ENCODE measurements at regions not wholly inside any gene's neighbourhood (a gene's known extent, or its start where the extent isn't known, plus 50 kb on each side); places are given as distances from the start of the nearest gene placed in this dataset.

DNA sequence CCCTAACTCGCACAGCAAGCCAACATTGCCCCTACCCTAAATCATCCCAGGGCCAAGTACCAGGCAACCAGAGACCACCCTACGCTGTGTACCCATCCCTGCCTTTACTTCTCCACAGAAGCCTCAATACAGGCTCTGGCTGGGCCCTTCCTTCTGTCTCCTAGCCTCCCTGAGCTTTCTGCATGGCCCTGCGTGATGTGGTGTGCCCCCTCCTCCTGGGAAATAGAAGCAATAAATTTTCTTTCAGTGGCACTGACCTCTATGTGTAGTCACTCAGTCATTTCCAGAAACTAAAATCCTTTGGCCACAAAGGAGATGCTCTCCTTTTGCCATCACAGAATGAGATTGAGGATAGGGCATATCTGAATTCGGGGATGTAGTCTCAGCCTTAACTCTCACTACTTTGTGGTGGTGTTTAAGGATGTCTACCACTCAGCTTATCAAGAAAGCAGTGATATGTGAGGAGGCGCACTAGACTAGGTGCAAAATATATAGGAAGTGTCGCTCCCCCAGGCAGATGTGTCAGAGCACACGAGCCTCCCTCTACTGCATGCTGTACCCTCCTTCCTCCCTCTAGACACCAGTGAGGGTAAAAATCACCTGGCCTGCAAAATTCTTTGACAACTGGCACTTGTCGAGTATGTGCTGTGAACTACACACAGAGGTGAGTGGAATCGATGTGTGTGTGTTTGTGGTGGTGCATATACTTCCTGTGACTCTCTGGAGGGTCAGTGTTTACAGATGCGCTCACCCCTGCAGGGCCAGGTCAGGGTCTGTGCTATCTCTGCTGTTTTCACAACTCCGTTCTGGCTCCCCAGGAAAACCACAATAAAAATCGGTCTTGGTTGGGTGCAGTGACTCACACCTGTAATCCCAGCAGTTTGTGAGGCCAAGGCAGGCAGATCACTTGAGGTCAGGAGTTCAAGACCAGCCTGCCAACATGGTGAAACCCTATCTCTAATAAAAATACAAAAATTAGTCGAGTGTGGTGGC, 825.9 kb upstream of the IGFBP3 start:
- Mint-ChIP-seq H3K4me3 (ENCODE audit: low read depth) (no peak overlapping the region), H3K27ac (no peak overlapping the region), H3K36me3 (ENCODE audit: low read depth) (no peaks in the 10 kb centered on the region), H3K9me3 (peaks cover 8% of the 10 kb centered on the region), H3K4me1 (ENCODE audit: low read depth) (no peaks in the 10 kb centered on the region), H3K27me3 (ENCODE audit: low read depth) (no peaks in the 10 kb centered on the region)
- intact Hi-C loops (cut with micrococcal nuclease): no loop called here
- no peak for DNase-seq (ENCODE audit: low spot score)

DNA sequence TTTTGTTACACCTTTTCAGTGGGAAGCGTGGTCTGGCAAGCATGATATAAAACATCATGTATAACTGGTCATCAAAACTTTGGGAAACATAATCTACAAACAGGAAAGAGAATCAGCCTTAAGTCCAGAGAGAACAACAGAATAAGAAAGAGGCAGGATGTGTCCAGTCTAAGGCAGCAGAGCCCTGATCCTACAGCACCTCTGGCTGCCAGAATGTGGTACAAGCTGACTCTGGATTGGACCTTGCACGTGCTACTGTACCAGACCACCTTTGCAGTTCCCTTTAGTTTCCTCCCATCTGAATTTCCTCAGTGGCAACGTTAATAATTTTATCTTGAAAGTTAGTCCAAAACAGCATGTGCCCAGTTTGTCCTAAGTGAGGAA, 824.6 kb upstream of the IGFBP3 start:
- no peak for DNase-seq (ENCODE audit: low spot score)
- no peaks in the 10 kb centered on the region for H3K27me3 Mint-ChIP-seq (ENCODE audit: low read depth)
- H3K9me3 Mint-ChIP-seq: peaks cover 8% of the 10 kb centered on the region
- no peak overlapping the region for H3K4me3 Mint-ChIP-seq (ENCODE audit: low read depth)
- H3K4me1 Mint-ChIP-seq (ENCODE audit: low read depth): no peaks in the 10 kb centered on the region
- no peaks in the 10 kb centered on the region for H3K36me3 Mint-ChIP-seq (ENCODE audit: low read depth)
- intact Hi-C loops (cut with micrococcal nuclease): no loop called here
- H3K27ac Mint-ChIP-seq: no peak overlapping the region

DNA sequence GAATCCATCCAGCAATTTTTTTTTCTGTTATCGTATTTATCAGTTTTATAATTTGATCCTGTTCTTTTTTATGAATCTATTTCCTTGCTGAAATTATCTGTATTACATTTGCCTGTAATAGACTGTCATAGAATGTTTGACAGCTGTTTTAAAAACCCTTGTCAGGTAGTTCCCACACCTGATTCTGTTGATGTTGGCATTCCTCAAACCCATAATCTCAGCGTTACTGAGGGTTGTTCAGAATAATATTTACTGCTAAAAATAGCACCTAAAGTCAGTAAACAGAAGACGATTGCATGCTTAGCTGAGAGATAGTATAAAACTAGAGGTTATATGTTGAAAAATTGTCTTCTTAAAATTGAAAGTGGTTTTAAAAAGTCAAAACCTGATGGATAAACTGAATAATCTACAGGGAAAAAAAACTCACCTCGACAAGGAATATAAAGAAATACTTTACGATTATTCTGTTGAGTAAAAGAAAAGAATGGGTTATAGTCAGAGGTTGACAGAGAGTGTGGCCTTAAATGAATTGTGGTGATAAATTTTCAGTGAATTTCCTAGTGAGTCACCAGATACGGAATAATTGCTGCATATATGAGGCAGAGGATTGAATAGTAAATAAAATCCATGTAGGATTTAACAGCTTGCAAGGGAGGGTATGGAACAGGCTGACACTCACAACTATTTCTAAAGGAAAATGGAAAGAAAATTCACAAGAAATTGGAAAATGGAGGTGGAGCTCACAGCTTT, 824.1 kb upstream of the IGFBP3 start:
- H3K36me3 Mint-ChIP-seq (ENCODE audit: low read depth): no peaks in the 10 kb centered on the region
- H3K27ac Mint-ChIP-seq: no peak overlapping the region
- no peak overlapping the region for H3K4me3 Mint-ChIP-seq (ENCODE audit: low read depth)
- no peak for DNase-seq (ENCODE audit: low spot score)
- no peaks in the 10 kb centered on the region for H3K27me3 Mint-ChIP-seq (ENCODE audit: low read depth)
- no peaks in the 10 kb centered on the region for H3K4me1 Mint-ChIP-seq (ENCODE audit: low read depth)
- intact Hi-C loops (cut with micrococcal nuclease): no loop called here
- peaks cover 8% of the 10 kb centered on the region for H3K9me3 Mint-ChIP-seq

DNA sequence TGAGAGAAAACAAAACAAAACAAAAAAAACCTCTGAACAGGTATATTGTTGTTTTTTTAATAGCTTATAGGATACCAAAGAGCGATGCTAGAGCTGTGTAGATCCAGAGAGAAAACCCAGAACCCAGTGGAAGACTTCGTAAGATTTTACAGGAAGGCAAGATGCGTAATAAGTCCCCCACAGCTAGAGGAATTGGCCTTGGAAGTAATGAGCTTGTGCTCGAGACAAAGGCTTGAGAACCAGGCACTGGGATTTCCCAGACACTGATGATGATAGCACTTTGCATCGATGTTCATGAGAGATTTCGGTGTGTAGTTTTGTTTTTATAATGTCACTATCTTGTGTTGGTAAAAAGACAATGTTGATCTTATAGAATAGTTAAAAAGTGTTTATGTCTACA, 821.5 kb upstream of the IGFBP3 start:
- Mint-ChIP-seq H3K4me1 (ENCODE audit: low read depth) (no peaks in the 10 kb centered on the region), H3K9me3 (peaks cover 8% of the 10 kb centered on the region), H3K27ac (no peak overlapping the region), H3K36me3 (ENCODE audit: low read depth) (no peaks in the 10 kb centered on the region), H3K4me3 (ENCODE audit: low read depth) (no peak overlapping the region), H3K27me3 (ENCODE audit: low read depth) (no peaks in the 10 kb centered on the region)
- no peak for DNase-seq (ENCODE audit: low spot score)
- intact Hi-C loops (cut with micrococcal nuclease): no loop called here

DNA sequence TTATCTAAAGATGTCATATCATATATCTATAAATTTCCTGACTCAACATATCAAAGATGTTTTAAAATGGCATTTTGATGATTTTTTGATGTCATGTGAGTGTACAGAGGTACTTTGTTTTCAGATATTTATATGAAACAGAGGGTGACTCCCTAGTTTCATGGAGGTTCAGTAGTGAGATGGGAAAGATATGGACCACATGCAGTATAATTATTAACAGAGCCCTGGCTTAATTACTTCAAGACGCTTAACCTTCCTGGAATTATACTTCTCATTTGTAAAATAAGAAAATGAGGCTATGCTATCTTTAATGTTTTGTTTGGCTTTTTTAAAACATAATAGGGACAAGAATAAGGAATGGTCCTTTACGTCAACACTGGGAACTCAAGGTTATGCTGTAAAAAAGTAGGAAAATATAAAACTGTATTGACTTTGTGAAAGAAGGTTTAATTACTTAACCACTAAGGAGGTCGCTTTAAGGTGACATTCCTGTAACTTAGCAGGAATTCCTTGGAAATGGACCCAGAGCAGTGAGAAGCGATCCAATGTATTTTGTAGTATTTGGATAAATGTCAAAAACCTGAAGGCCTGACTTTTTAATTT, 821.0 kb upstream of the IGFBP3 start:
- no peaks in the 10 kb centered on the region for H3K4me1 Mint-ChIP-seq (ENCODE audit: low read depth)
- no peaks in the 10 kb centered on the region for H3K36me3 Mint-ChIP-seq (ENCODE audit: low read depth)
- intact Hi-C loops (cut with micrococcal nuclease): no loop called here
- no peak for DNase-seq (ENCODE audit: low spot score)
- H3K9me3 Mint-ChIP-seq: peaks cover 8% of the 10 kb centered on the region
- no peak overlapping the region for H3K4me3 Mint-ChIP-seq (ENCODE audit: low read depth)
- H3K27ac Mint-ChIP-seq: no peak overlapping the region
- no peaks in the 10 kb centered on the region for H3K27me3 Mint-ChIP-seq (ENCODE audit: low read depth)

DNA sequence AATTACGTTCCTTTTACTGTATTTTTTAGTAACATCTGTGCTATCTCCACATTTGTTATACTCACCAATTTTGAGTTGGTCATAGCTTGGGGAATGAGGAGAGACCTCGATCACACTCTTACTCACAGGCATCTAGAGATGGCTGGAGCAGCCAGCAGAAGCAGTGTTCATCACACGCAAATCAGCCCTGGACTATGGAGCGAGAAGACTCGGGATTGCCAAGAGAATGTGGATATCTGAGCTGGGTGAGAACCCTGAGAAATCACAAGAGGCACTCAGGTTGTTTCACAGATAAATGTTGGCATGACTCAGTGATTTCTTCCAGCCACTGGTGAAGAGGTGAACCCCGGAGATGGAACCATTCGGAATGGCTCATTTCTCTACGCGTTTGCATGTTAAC, 820.1 kb upstream of the IGFBP3 start:
- H3K9me3 Mint-ChIP-seq: peaks cover 12% of the 10 kb centered on the region
- H3K4me3 Mint-ChIP-seq (ENCODE audit: low read depth): no peak overlapping the region
- DNase-seq (ENCODE audit: low spot score): no peak
- intact Hi-C loops (cut with micrococcal nuclease): no loop called here
- H3K4me1 Mint-ChIP-seq (ENCODE audit: low read depth): no peaks in the 10 kb centered on the region
- no peaks in the 10 kb centered on the region for H3K27me3 Mint-ChIP-seq (ENCODE audit: low read depth)
- H3K36me3 Mint-ChIP-seq (ENCODE audit: low read depth): no peaks in the 10 kb centered on the region
- H3K27ac Mint-ChIP-seq: no peak overlapping the region

DNA sequence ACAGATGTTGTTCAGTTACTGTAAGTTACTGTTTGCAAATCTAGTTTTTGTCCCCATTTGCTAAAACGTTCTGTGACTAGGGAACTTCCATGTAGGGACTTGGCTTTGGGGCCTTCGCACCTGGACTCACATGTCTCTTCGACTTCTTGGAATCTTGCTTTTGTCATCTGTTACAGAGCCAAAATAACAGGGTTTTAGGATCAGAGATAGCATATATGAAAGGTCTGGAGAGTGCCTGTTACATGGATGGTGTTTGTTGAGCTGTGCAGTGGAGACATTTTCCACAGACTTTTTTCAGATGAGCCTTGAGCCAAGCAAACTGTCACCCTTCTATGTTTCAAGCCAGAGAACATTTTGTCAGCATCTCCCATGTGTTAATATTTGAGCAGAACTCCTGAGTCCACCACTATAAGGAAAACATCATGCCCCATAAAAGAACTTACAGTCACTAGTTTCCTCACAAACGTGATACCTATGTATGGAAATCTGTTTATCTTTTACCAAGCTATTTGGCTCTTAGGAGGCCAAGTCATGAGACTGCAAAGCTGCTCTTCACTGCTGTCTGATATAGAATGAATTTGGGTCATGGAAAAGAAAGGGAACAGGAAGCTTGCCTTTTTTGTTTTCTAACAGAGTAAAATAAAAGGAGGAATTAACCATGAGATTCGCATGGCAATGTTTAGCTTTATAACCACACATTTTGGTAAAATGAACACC, 818.6 kb upstream of the IGFBP3 start:
- no peak overlapping the region for H3K27ac Mint-ChIP-seq
- H3K4me1 Mint-ChIP-seq (ENCODE audit: low read depth): no peaks in the 10 kb centered on the region
- H3K36me3 Mint-ChIP-seq (ENCODE audit: low read depth): no peaks in the 10 kb centered on the region
- no peaks in the 10 kb centered on the region for H3K27me3 Mint-ChIP-seq (ENCODE audit: low read depth)
- no peak overlapping the region for H3K4me3 Mint-ChIP-seq (ENCODE audit: low read depth)
- no peak for DNase-seq (ENCODE audit: low spot score)
- intact Hi-C loops (cut with micrococcal nuclease): no loop called here
- H3K9me3 Mint-ChIP-seq: peaks cover 16% of the 10 kb centered on the region

DNA sequence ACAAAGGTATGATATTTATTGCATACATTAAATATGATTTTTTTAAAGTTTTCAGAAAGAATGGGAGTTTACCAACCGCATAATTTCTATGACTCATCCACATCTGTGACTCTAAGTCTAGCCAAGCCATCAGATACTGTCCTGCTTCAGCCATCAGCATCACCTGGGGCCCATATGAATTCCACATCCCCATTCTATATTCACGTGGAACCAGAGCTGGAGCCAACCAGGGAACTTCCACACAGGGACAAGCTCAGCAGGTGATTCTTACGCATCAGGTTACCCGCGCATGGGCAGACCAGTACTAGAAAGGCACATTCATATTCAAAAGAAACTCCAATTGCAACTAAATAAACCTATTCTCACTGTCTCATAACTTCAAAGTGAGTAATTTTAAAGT, 817.7 kb upstream of the IGFBP3 start:
- no peak overlapping the region for H3K27ac Mint-ChIP-seq
- intact Hi-C loops (cut with micrococcal nuclease): no loop called here
- no peak overlapping the region for H3K4me3 Mint-ChIP-seq (ENCODE audit: low read depth)
- no peak for DNase-seq (ENCODE audit: low spot score)
- H3K27me3 Mint-ChIP-seq (ENCODE audit: low read depth): no peaks in the 10 kb centered on the region
- no peaks in the 10 kb centered on the region for H3K36me3 Mint-ChIP-seq (ENCODE audit: low read depth)
- H3K9me3 Mint-ChIP-seq: peaks cover 11% of the 10 kb centered on the region
- H3K4me1 Mint-ChIP-seq (ENCODE audit: low read depth): no peaks in the 10 kb centered on the region

DNA sequence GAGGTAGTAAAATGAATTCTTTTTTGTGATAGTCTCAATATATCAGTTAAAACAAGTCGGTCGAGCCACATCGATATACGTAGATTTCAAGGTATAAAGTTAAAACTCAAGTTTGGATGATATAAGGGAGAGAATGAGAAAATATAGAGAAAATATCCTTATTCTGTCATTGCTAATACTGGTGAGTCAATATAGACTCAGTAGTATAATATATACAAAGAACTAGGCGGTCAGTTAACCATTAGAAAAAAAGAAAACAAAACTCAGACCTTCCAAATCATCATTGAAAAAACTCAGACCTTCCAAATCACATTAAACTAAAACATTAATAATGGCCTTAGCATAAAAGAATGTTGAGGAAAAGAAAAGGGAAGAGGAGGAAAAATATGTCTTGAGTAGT, 817.1 kb upstream of the IGFBP3 start:
- intact Hi-C loops (cut with micrococcal nuclease): no loop called here
- Mint-ChIP-seq H3K36me3 (ENCODE audit: low read depth) (no peaks in the 10 kb centered on the region), H3K4me3 (ENCODE audit: low read depth) (no peak overlapping the region), H3K27ac (no peak overlapping the region), H3K9me3 (peaks cover 8% of the 10 kb centered on the region), H3K27me3 (ENCODE audit: low read depth) (no peaks in the 10 kb centered on the region), H3K4me1 (ENCODE audit: low read depth) (no peaks in the 10 kb centered on the region)
- no peak for DNase-seq (ENCODE audit: low spot score)

DNA sequence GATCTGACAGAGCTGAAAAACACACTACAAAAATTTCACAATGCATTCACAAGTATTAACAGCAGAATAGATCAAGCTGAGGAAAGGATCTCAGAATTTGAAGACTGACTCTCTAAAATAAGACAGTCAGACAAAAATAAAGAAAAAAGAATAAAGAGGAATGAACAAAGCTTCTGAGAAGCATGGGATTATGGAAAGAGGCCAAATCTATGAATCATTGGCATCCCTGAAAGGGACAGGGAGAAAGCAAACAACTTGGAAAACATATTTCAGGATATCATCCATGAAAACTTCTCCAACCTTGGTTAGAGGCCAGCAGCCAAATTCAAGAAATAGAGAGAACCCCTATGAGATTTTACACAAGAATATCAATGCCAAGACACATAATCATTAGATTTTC, 804.8 kb upstream of the IGFBP3 start:
- Mint-ChIP-seq H3K27ac (no peak overlapping the region), H3K4me1 (ENCODE audit: low read depth) (no peaks in the 10 kb centered on the region), H3K36me3 (ENCODE audit: low read depth) (no peaks in the 10 kb centered on the region), H3K9me3 (peaks cover 21% of the 10 kb centered on the region), H3K4me3 (ENCODE audit: low read depth) (no peak overlapping the region), H3K27me3 (ENCODE audit: low read depth) (no peaks in the 10 kb centered on the region)
- DNase-seq (ENCODE audit: low spot score): no peak
- intact Hi-C loops (cut with micrococcal nuclease): no loop called here

DNA sequence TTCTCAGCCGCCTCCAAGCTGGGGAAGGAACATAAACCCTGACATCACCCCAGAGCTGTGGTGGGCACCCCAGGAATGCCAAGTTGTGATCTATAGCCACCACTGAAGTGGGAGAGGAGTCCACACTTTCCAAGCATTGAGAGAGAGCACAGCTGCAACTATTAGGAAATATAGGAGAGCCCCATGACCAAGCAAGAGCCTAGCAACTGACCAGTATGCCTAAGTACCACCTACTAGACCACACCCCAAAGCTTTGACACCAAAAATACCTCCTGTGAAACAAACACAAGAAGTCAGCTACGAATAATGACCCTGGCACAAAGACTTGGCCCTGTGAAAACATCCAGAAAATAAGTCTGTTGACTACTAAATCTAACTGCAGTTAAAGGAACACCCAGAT, 804.1 kb upstream of the IGFBP3 start:
- peaks cover 21% of the 10 kb centered on the region for H3K9me3 Mint-ChIP-seq
- no peaks in the 10 kb centered on the region for H3K27me3 Mint-ChIP-seq (ENCODE audit: low read depth)
- intact Hi-C loops (cut with micrococcal nuclease): no loop called here

DNA sequence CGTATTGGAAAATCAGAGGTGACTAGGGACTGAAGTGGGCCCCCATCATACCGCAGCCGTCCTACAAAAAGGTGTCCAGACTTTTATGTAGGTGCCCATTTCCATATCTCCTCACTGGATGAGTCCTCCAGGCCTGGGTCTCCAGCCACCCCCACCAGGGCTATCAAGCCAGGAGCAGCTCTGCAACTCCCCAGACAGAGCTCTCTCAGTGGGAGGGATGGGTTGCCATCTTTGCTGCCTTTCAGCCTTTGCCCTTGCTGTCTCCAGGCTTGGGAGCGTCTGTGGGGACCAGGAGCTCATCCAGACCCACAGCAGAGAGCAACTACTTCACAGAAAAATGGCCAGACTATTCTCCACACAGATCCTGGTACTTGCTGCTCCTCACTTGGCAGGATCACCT, 802.7 kb upstream of the IGFBP3 start:
- no peaks in the 10 kb centered on the region for H3K4me1 Mint-ChIP-seq (ENCODE audit: low read depth)
- DNase-seq (ENCODE audit: low spot score): no peak
- no peak overlapping the region for H3K27ac Mint-ChIP-seq
- no peak overlapping the region for H3K4me3 Mint-ChIP-seq (ENCODE audit: low read depth)
- peaks cover 17% of the 10 kb centered on the region for H3K9me3 Mint-ChIP-seq
- no peaks in the 10 kb centered on the region for H3K36me3 Mint-ChIP-seq (ENCODE audit: low read depth)
- H3K27me3 Mint-ChIP-seq (ENCODE audit: low read depth): no peaks in the 10 kb centered on the region
- intact Hi-C loops (cut with micrococcal nuclease): no loop called here

More for the DNA sequence above, 804.1 kb upstream of the IGFBP3 start:
- H3K36me3 Mint-ChIP-seq (ENCODE audit: low read depth): no peaks in the 10 kb centered on the region
- H3K27ac Mint-ChIP-seq: no peak overlapping the region
- no peaks in the 10 kb centered on the region for H3K4me1 Mint-ChIP-seq (ENCODE audit: low read depth)
- DNase-seq (ENCODE audit: low spot score): no peak
- no peak overlapping the region for H3K4me3 Mint-ChIP-seq (ENCODE audit: low read depth)
